ENCODE measurements at regions not wholly inside any gene's neighbourhood (a gene's known extent, or its start where the extent isn't known, plus 50 kb on each side); places are given as distances from the start of the nearest gene placed in this dataset.

DNA sequence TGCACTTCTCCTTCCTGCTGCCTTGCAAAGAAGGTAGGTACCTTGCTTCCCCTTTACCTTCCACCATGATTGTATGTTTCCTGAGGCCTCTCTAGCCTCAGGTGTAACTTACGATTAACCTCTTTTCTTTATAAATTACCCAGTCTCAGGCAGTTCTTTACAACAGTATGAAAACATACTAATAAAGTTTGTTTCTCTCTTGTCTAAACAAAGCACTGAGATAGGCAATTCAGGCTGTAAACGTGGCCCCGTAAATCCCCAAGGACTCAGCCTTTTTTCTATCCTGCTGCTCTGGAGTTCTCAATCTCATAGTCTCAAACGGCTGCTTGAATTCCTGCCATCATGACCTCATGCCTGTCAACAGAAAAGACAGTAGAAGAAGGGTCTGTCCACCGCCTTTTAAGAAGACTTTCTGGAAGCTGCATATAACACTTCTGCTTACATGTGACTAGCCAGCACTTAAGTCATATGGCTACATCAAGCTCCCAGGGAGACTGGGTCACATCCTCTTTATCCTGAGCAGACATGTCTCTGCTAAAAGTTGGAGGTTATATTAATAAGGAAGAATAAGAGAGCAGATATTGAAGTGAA is 257.8 kb downstream of the EBLN2 start:
- TF ChIP-seq, protein P1, sequence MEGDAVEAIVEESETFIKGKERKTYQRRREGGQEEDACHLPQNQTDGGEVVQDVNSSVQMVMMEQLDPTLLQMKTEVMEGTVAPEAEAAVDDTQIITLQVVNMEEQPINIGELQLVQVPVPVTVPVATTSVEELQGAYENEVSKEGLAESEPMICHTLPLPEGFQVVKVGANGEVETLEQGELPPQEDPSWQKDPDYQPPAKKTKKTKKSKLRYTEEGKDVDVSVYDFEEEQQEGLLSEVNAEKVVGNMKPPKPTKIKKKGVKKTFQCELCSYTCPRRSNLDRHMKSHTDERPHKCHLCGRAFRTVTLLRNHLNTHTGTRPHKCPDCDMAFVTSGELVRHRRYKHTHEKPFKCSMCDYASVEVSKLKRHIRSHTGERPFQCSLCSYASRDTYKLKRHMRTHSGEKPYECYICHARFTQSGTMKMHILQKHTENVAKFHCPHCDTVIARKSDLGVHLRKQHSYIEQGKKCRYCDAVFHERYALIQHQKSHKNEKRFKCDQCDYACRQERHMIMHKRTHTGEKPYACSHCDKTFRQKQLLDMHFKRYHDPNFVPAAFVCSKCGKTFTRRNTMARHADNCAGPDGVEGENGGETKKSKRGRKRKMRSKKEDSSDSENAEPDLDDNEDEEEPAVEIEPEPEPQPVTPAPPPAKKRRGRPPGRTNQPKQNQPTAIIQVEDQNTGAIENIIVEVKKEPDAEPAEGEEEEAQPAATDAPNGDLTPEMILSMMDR (conservative IDR thresholded peaks at IDR 0.05), result no peak
- Histone ChIP-seq H3K4me1 (ENCODE audit: insufficient read depth, low read length) (no peaks in the 10 kb centered on the region), H3T11ph (ENCODE audit: low read length) (no peak overlapping the region), H3K27ac (ENCODE audit: insufficient read length, low read depth, low read length) (no peak overlapping the region), H3K23ac (ENCODE audit: insufficient read length, low read depth, low read length) (no peak overlapping the region), H3K23me2 (ENCODE audit: insufficient read length, low read depth, low read length, poor library complexity, severe bottlenecking) (no peaks in the 10 kb centered on the region), H3K14ac (ENCODE audit: insufficient read depth, low read length) (no peak overlapping the region), H3K4ac (ENCODE audit: low read depth, low read length) (no peak overlapping the region), H4K91ac (ENCODE audit: insufficient read length, low read depth, low read length) (no peak overlapping the region), H2BK5ac (ENCODE audit: insufficient read length, low read length) (no peak overlapping the region), H4K8ac (replicated peaks; ENCODE audit: insufficient read length, low read depth, low read length) (no peak overlapping the region), H2BK120ac (ENCODE audit: low read depth, low read length, poor library complexity, severe bottlenecking) (no peak overlapping the region), H3K79me1 (ENCODE audit: insufficient read depth, low read depth, low read length, poor library complexity, severe bottlenecking) (no peaks in the 10 kb centered on the region), H3K9ac (ENCODE audit: extremely low read depth, insufficient read length, low read length) (no peak overlapping the region), H4K5ac (ENCODE audit: insufficient read length, low read depth, low read length) (no peak overlapping the region), H2BK12ac (ENCODE audit: insufficient read length, low read depth, low read length) (no peak overlapping the region), H2BK20ac (ENCODE audit: low read depth, low read length, poor library complexity, severe bottlenecking) (no peak overlapping the region), H3K4me2 (ENCODE audit: insufficient read depth, insufficient read length, low read length) (no peak overlapping the region), H3K56ac (ENCODE audit: insufficient read length, low read depth, low read length) (no peak overlapping the region), H3K9me3 (ENCODE audit: control insufficient read depth, low read depth, low read length) (no peaks in the 10 kb centered on the region), H3K18ac (ENCODE audit: insufficient read length, low read depth, low read length) (no peak overlapping the region), H2AFZ (ENCODE audit: low read length) (no peak overlapping the region), H2BK15ac (ENCODE audit: low read depth, low read length) (no peak overlapping the region), H3K79me2 (ENCODE audit: insufficient read depth, low read length) (no peaks in the 10 kb centered on the region), H3K27me3 (ENCODE audit: insufficient read depth, low read length) (no peaks in the 10 kb centered on the region), H4K20me1 (ENCODE audit: control insufficient read depth, insufficient read depth, insufficient read length) (no peaks in the 10 kb centered on the region), H2AK5ac (ENCODE audit: insufficient read length, low read length) (no peak overlapping the region)
- Mint-ChIP-seq H3K4me1 (no peaks in the 10 kb centered on the region), H3K27ac (no peak overlapping the region), H3K27me3 (ENCODE audit: low read depth) (no peaks in the 10 kb centered on the region; the same call in 1 of the 2 replicates), H3K9me3 (no peaks in the 10 kb centered on the region; a peak in 2 of 5 replicates), H3K36me3 (ENCODE audit: insufficient read depth in 1 of 3, low read depth in 3 of 3) (0 out of 7 replicates have a peak, but pooled peaks cover 0 to 4% (median 0%) of the 10 kb centered on the region in 3 experiments), H3K4me3 (no peak overlapping the region)
- no CpG with 5 or more reads among the region's 5 CpGs for WGBS (ENCODE audit: extremely low coverage, insufficient read length, low lambda C conversion rate)
- DNase-seq, result no peak
